ENCODE measurements at regions not wholly inside any gene's neighbourhood (a gene's known extent, or its start where the extent isn't known, plus 50 kb on each side); places are given as distances from the start of the nearest gene placed in this dataset.

DNA sequence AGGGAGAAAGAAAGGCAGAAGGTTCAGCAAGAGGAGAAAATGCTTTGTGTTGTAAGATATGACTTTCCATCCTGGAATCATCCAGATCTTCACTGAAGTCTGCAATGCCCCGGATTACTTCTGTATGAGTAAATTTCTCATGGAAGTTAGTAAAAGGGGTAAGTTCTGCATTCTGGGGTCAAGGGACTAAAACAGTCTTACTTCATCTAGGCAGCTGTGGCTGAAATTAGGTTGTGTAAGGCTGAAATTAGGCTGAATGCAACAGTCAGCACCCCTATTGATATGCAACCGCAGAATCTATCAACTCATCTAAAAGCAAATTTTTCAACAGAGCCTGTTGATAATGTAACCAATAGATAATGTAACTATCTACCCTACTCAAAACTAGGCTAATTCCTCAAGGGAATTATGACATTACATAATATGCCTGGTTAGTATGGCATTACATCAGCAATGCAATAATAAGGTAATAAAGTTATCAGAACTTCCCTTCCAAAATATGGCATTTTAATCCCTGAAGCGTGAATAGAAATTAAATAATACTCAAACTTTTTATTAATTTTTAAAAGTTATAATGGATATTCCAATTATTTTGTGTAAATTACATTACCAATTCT, 671.7 kb upstream of the CITED2 start:
- DNase-seq = no peak
- Histone ChIP-seq H3K9ac (ENCODE audit: low read length) (no peak overlapping the region), H3K79me2 (ENCODE audit: control insufficient read depth, insufficient read depth, low read length) (no peaks in the 10 kb centered on the region), H3K4ac (ENCODE audit: low read depth, low read length) (no peak overlapping the region), H2BK120ac (ENCODE audit: low read depth, low read length) (no peak overlapping the region), H3K4me1 (ENCODE audit: control insufficient read depth, low read depth, low read length) (no peaks in the 10 kb centered on the region), H2BK15ac (replicated peaks; ENCODE audit: low read depth) (no peak overlapping the region), H3K4me2 (ENCODE audit: low read length) (no peak overlapping the region), H3K4me3 (ENCODE audit: low read length) (no peak overlapping the region), H3K23ac (ENCODE audit: low read length) (no peak overlapping the region), H3K27ac (ENCODE audit: low read depth, low read length) (no peak overlapping the region), H4K8ac (ENCODE audit: low read depth, low read length) (no peak overlapping the region), H4K5ac (ENCODE audit: low read length) (no peak overlapping the region), H3K18ac (ENCODE audit: low read length) (no peak overlapping the region), H3K56ac (ENCODE audit: low read length) (no peak overlapping the region), H2AK5ac (ENCODE audit: low read length) (no peak overlapping the region), H3K36me3 (ENCODE audit: control insufficient read depth, insufficient read depth, low read length) (no peaks in the 10 kb centered on the region), H3K27me3 (ENCODE audit: insufficient read depth, low read length, poor library complexity) (no peaks in the 10 kb centered on the region), H3K79me1 (ENCODE audit: low read length) (no peaks in the 10 kb centered on the region), H2BK5ac (ENCODE audit: low read length) (no peak overlapping the region)
- WGBS (ENCODE audit: extremely low coverage, insufficient coverage, low lambda C conversion rate) = no CpG with 5 or more reads among the region's 3 CpGs

DNA sequence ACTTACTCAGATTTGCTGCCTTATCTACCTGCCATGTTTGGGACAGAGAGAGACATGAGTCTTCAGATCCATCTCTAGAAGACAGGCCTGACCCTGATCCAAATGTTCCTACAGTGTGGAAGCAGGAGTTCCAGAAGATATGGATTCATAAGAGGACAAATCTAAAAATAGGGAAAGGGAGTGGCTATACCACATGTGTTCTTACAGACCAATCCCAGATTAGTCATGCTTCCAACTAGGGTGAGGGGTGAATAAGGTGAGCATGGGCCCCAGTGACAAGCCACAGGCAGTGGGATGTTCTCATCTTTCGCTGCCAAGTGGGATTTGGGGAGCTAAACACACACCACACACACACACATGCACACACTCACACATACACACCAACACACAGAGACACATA, 670.7 kb upstream of the CITED2 start:
- H3K79me1 ChIP-seq (ENCODE audit: low read length) = no peaks in the 10 kb centered on the region
- no peak overlapping the region for H2BK5ac ChIP-seq (ENCODE audit: low read length)
- H3K18ac ChIP-seq (ENCODE audit: low read length) = no peak overlapping the region
- no peak overlapping the region for H3K27ac ChIP-seq (ENCODE audit: low read depth, low read length)
- no peak overlapping the region for H3K9ac ChIP-seq (ENCODE audit: low read length)
- H3K4me1 ChIP-seq (ENCODE audit: control insufficient read depth, low read depth, low read length) = no peaks in the 10 kb centered on the region
- H3K4ac ChIP-seq (ENCODE audit: low read depth, low read length) = no peak overlapping the region
- H3K4me3 ChIP-seq (ENCODE audit: low read length) = no peak overlapping the region
- no peaks in the 10 kb centered on the region for H3K79me2 ChIP-seq (ENCODE audit: control insufficient read depth, insufficient read depth, low read length)
- no peak overlapping the region for H2BK120ac ChIP-seq (ENCODE audit: low read depth, low read length)
- no peak overlapping the region for H4K5ac ChIP-seq (ENCODE audit: low read length)
- H3K4me2 ChIP-seq (ENCODE audit: low read length) = no peak overlapping the region
- DNase-seq = no peak
- H2AK5ac ChIP-seq (ENCODE audit: low read length) = no peak overlapping the region
- H3K27me3 ChIP-seq (ENCODE audit: insufficient read depth, low read length, poor library complexity) = no peaks in the 10 kb centered on the region
- no CpG with 5 or more reads among the region's 1 CpG for WGBS (ENCODE audit: extremely low coverage, insufficient coverage, low lambda C conversion rate)
- no peak overlapping the region for H3K23ac ChIP-seq (ENCODE audit: low read length)
- no peaks in the 10 kb centered on the region for H3K36me3 ChIP-seq (ENCODE audit: control insufficient read depth, insufficient read depth, low read length)
- H3K56ac ChIP-seq (ENCODE audit: low read length) = no peak overlapping the region
- no peak overlapping the region for H4K8ac ChIP-seq (ENCODE audit: low read depth, low read length)
- no peak overlapping the region for H2BK15ac ChIP-seq (replicated peaks; ENCODE audit: low read depth)

DNA sequence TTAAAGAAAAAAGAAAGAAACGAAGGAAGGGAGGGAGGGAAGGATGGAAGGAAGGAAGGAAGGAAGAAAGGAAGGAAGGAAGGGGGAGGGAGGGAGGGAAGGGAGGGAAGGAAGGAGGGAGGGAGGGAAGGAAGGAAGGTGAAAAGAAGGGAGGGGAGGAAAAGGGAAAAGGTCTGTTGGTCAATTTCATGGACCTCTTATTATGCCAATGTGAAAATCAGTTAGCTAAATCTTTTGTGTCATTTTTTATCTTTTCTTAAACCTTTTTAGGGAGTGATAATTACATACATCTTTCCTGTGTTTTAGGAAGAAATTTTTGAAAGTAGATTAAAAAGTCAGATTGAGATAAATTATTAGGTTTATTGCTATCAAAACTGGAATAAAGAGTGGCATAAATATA, 670.2 kb upstream of the CITED2 start:
- no peak overlapping the region for H3K9ac ChIP-seq (ENCODE audit: low read length)

DNA sequence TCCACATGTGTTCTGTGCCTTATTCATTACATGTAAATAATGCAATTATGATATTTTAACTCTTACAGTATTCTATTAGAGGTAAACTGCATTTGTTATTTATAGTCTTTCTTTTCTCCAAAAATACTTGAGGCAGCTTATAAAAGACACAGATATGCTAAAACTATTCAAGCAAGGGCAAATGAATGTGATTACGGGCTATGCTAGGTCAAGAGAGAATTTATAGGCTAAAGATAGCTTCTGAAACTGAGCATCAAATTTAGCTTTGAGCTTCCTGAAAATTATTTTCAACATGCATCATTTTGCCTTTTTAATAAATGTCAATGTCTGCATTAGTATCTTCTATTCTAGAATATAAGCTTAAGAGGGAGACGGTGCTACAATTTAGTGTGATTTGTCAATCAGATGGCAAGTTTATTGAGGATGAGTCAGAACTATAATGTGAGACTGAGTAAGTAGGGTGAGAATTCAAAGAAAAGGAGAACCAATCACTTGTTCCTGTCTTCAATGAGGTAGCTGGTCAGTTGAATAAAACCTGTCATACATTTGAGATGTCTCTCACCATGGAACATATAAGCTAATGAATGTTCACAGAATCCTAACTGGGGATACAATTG, 669.4 kb upstream of the CITED2 start:
- Histone ChIP-seq H3K18ac (ENCODE audit: low read length) (no peak overlapping the region), H2BK120ac (ENCODE audit: low read depth, low read length) (no peak overlapping the region), H4K5ac (ENCODE audit: low read length) (no peak overlapping the region), H2BK15ac (replicated peaks; ENCODE audit: low read depth) (no peak overlapping the region), H3K23ac (ENCODE audit: low read length) (no peak overlapping the region), H3K36me3 (ENCODE audit: control insufficient read depth, insufficient read depth, low read length) (no peaks in the 10 kb centered on the region), H3K4me2 (ENCODE audit: low read length) (no peak overlapping the region), H3K27ac (ENCODE audit: low read depth, low read length) (no peak overlapping the region), H3K56ac (ENCODE audit: low read length) (no peak overlapping the region), H2BK5ac (ENCODE audit: low read length) (no peak overlapping the region), H3K79me2 (ENCODE audit: control insufficient read depth, insufficient read depth, low read length) (no peaks in the 10 kb centered on the region), H3K4me3 (ENCODE audit: low read length) (no peak overlapping the region), H3K9ac (ENCODE audit: low read length) (no peak overlapping the region), H3K27me3 (ENCODE audit: insufficient read depth, low read length, poor library complexity) (no peaks in the 10 kb centered on the region), H3K4ac (ENCODE audit: low read depth, low read length) (no peak overlapping the region), H4K8ac (ENCODE audit: low read depth, low read length) (no peak overlapping the region), H3K4me1 (ENCODE audit: control insufficient read depth, low read depth, low read length) (no peaks in the 10 kb centered on the region), H3K79me1 (ENCODE audit: low read length) (no peaks in the 10 kb centered on the region), H2AK5ac (ENCODE audit: low read length) (no peak overlapping the region)
- DNase-seq = no peak
- no CpG with 5 or more reads among the region's 2 CpGs for WGBS (ENCODE audit: extremely low coverage, insufficient coverage, low lambda C conversion rate)

More for the DNA sequence above, 670.2 kb upstream of the CITED2 start:
- H2AK5ac ChIP-seq (ENCODE audit: low read length) = no peak overlapping the region
- no peak overlapping the region for H3K4me3 ChIP-seq (ENCODE audit: low read length)
- H2BK15ac ChIP-seq (replicated peaks; ENCODE audit: low read depth) = peak overlapping the region; percentile 12
- no peak overlapping the region for H3K23ac ChIP-seq (ENCODE audit: low read length)
- no peak overlapping the region for H3K56ac ChIP-seq (ENCODE audit: low read length)
- no peak overlapping the region for H4K8ac ChIP-seq (ENCODE audit: low read depth, low read length)
- DNase-seq = no peak
- no peak overlapping the region for H3K4me2 ChIP-seq (ENCODE audit: low read length)
- no peak overlapping the region for H2BK120ac ChIP-seq (ENCODE audit: low read depth, low read length)
- H3K27ac ChIP-seq (ENCODE audit: low read depth, low read length) = no peak overlapping the region
- H3K79me2 ChIP-seq (ENCODE audit: control insufficient read depth, insufficient read depth, low read length) = no peaks in the 10 kb centered on the region
- H3K4ac ChIP-seq (ENCODE audit: low read depth, low read length) = no peak overlapping the region
- 100% methylated on average over 1 of the region's 1 CpG for WGBS (ENCODE audit: extremely low coverage, insufficient coverage, low lambda C conversion rate)
- H3K4me1 ChIP-seq (ENCODE audit: control insufficient read depth, low read depth, low read length) = no peaks in the 10 kb centered on the region
- no peaks in the 10 kb centered on the region for H3K27me3 ChIP-seq (ENCODE audit: insufficient read depth, low read length, poor library complexity)
- H3K79me1 ChIP-seq (ENCODE audit: low read length) = no peaks in the 10 kb centered on the region
- H3K36me3 ChIP-seq (ENCODE audit: control insufficient read depth, insufficient read depth, low read length) = no peaks in the 10 kb centered on the region
- no peak overlapping the region for H3K18ac ChIP-seq (ENCODE audit: low read length)
- H2BK5ac ChIP-seq (ENCODE audit: low read length) = no peak overlapping the region
- no peak overlapping the region for H4K5ac ChIP-seq (ENCODE audit: low read length)

DNA sequence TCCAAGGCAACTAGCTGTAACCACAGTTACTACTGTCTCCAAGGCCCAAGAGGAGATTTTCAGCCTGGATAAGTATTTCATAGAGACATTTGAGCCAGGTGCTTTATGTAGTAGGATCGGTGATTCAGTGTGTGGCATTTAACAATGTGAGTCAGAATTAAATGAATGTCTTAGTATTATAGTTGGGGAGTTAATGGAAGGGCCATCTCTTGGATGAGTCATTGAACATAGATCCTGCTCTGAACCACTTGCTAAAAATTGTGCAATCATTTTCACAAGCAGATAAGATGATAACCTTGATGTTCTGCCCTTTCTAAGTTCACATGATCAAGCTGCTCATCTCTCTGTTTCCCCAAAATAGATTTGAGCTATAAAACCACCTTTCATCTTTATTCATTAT, 668.9 kb upstream of the CITED2 start:
- Histone ChIP-seq H3K27ac (ENCODE audit: low read depth, low read length) (no peak overlapping the region), H3K4me3 (ENCODE audit: low read length) (no peak overlapping the region), H3K18ac (ENCODE audit: low read length) (no peak overlapping the region)

More for the DNA sequence above, 668.9 kb upstream of the CITED2 start:
- H4K5ac ChIP-seq (ENCODE audit: low read length) = no peak overlapping the region
- H2BK15ac ChIP-seq (replicated peaks; ENCODE audit: low read depth) = no peak overlapping the region
- no peak overlapping the region for H2AK5ac ChIP-seq (ENCODE audit: low read length)
- H3K27me3 ChIP-seq (ENCODE audit: insufficient read depth, low read length, poor library complexity) = no peaks in the 10 kb centered on the region
- H3K4me1 ChIP-seq (ENCODE audit: control insufficient read depth, low read depth, low read length) = no peaks in the 10 kb centered on the region
- no CpG with 5 or more reads among the region's 1 CpG for WGBS (ENCODE audit: extremely low coverage, insufficient coverage, low lambda C conversion rate)
- H2BK5ac ChIP-seq (ENCODE audit: low read length) = no peak overlapping the region
- H3K79me2 ChIP-seq (ENCODE audit: control insufficient read depth, insufficient read depth, low read length) = no peaks in the 10 kb centered on the region
- H3K9ac ChIP-seq (ENCODE audit: low read length) = no peak overlapping the region
- no peak overlapping the region for H3K56ac ChIP-seq (ENCODE audit: low read length)
- no peak overlapping the region for H3K4me2 ChIP-seq (ENCODE audit: low read length)
- no peaks in the 10 kb centered on the region for H3K79me1 ChIP-seq (ENCODE audit: low read length)
- H2BK120ac ChIP-seq (ENCODE audit: low read depth, low read length) = no peak overlapping the region
- no peak for DNase-seq
- no peaks in the 10 kb centered on the region for H3K36me3 ChIP-seq (ENCODE audit: control insufficient read depth, insufficient read depth, low read length)
- H3K23ac ChIP-seq (ENCODE audit: low read length) = no peak overlapping the region
- no peak overlapping the region for H3K4ac ChIP-seq (ENCODE audit: low read depth, low read length)
- no peak overlapping the region for H4K8ac ChIP-seq (ENCODE audit: low read depth, low read length)

Data from mesendoderm (in vitro differentiated cells).